BLaER1 (cell line): ENCODE measurements at regions not wholly inside any gene's neighbourhood (a gene's known extent, or its start where the extent isn't known, plus 50 kb on each side); places are given as distances from the start of the nearest gene placed in this dataset.
"Not testable (repeated sequence)": the region's sequence is repeated elsewhere in the genome, so short reads cannot be mapped to it uniquely, and the experiment has no call there.

Source experiments
- H3K27ac ChIP-seq: shearing (Covaris generic); formaldehyde crosslinking; 2 replicates; pipeline ENCODE4 v1.8.1; 2022
- H3K27me3 ChIP-seq: shearing (Covaris generic); formaldehyde crosslinking; 2 replicates; pipeline ENCODE4 v1.8.1; 2022
- H3K36me3 ChIP-seq: shearing (Covaris generic); formaldehyde crosslinking; 2 replicates; pipeline ENCODE4 v1.8.1; 2022
- H3K4me1 ChIP-seq: shearing (Covaris generic); formaldehyde crosslinking; 2 replicates; pipeline ENCODE4 v1.8.1; 2022
- H3K4me2 ChIP-seq: shearing (Covaris generic); formaldehyde crosslinking; 2 replicates; pipeline ENCODE4 v1.8.1; 2022
- H3K4me3 ChIP-seq: shearing (Covaris generic); formaldehyde crosslinking; 2 replicates; pipeline ENCODE4 v1.8.1; 2022
- H3K9ac ChIP-seq: shearing (Covaris generic); formaldehyde crosslinking; 2 replicates; pipeline ENCODE4 v1.8.1; 2022
- H3K9me3 ChIP-seq: shearing (Covaris generic); formaldehyde crosslinking; 2 replicates; pipeline ENCODE4 v1.8.1; 2022
- H4K20me1 ChIP-seq: shearing (Covaris generic); formaldehyde crosslinking; 2 replicates; pipeline ENCODE4 v1.8.1; 2022
- Cebpa-rat ChIP-seq: shearing (Covaris generic); IDR thresholded peaks from 2 replicates; pipeline ENCODE4 v1.8.1; 2022

DNA sequence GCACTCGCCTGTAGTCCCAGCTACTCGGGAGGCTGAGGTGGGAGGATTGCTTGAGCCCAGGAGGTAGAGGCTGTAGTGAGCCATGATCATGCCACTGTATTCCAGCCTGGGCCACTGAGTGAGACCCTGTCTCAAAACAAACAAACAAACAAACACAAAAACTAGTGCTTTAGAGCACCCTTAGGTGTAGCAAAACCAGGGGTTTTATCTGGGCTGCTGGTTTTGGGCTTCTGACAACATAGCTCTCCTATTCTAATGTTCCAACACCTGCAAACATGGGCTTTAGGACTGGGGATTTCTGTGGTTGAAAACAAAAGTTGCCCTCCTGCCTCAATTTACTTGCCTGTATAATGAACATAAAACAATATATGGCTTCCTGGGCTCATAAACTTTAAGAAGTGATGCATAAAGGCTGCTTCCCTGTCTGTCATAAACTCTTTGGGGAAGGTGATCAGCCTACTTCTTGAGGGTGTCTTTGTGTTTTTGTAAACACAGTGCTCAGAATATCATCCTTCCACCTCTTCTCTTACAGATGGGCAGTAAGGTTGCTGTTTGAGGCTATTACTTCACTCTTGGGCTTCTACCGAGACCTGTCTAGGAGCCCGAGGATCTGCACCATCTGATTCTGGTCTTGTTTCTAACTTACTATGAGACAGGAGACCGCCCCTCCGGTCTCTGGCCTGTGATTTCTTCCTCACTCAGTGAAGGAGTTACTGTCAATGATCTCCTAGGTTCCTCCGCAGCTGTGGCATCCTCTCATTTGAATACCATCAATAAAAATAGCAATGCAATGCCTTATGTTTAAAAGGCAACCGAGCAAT, 246.5 kb downstream of the MYCN start:
- TF ChIP-seq Cebpa-rat = no peak
- Histone ChIP-seq H3K36me3 (no peaks in the 10 kb centered on the region), H3K4me2 (peak overlapping the region; percentile 41)

DNA sequence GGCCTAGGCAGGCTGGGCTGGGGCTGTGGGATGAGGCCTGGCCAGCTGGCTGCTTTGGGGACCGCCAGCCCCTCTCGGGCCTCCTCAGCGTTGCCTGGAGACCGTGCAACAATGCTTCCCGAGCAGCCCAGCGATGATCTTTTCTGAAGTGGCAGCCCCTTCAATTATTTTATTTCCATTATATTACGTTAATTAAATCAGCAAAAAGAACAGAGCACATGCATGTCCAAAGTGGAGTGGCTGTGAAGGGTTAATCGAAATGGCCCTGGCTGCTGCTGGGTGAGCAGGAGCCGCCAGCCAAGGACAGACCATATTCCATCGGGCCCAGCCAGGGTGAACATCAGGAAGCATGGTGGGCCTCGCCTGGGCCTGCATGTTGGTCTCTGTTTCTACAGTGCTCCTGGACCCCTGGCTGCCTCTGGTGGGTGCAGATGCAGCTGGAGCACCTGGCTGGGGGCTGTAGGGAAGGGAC, 245.5 kb downstream of the MYCN start:
- Histone ChIP-seq H4K20me1 (no peaks in the 10 kb centered on the region), H3K4me2 (no peak overlapping the region), H3K27me3 (no peaks in the 10 kb centered on the region), H3K36me3 (no peaks in the 10 kb centered on the region), H3K4me3 (no peak overlapping the region), H3K27ac (no peak overlapping the region), H3K9me3 (no peaks in the 10 kb centered on the region), H3K9ac (no peak overlapping the region), H3K4me1 (peaks cover 22% of the 10 kb centered on the region)
- no peak for TF ChIP-seq Cebpa-rat

More for the DNA sequence above, 246.5 kb downstream of the MYCN start:
- no peak overlapping the region for H3K4me3 ChIP-seq
- no peaks in the 10 kb centered on the region for H3K27me3 ChIP-seq
- 0 out of 2 replicates have a peak overlapping the region, but pooled peaks have one; percentile 4 for H3K9ac ChIP-seq
- H3K27ac ChIP-seq = no peak overlapping the region
- no peaks in the 10 kb centered on the region for H3K9me3 ChIP-seq
- no peaks in the 10 kb centered on the region for H4K20me1 ChIP-seq
- H3K4me1 ChIP-seq = peaks cover 22% of the 10 kb centered on the region

DNA sequence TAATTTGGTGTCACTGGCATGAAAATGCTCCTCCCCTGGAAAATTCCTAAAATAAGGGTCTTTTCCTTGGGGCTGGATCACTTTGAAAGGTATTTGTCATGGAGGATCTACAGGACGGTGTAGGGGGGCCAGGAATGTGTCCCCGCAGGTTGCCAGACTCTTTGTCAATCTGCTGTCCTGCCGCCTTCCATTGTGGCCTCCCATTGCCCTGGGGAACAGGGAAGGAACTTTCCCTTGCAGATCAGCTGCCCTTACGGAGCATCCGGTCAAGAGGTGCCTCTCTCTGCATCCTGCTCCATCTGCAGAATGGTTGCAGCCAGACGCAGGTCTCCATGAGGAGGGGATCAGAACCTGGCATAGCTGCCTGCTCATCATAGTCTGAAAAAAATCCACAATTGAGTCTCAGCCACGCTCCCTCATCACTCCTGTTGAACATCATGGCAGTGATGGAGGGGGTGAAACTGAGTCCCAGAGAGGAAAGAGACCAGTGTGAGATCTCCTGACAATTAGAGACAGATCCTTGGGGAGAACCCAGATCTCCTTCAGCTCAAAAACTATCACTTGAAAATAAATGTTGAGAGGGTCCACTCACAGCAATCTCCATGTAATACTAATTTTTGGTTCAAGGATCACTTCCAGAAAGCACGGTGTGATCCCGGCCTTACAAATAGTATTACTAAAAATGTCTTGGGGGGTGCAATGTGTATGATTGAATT, 244.8 kb downstream of the MYCN start:
- Histone ChIP-seq H3K27me3 (no peaks in the 10 kb centered on the region), H3K4me1 (peaks cover 22% of the 10 kb centered on the region), H3K9me3 (no peaks in the 10 kb centered on the region), H4K20me1 (no peaks in the 10 kb centered on the region), H3K4me2 (no peak overlapping the region), H3K36me3 (no peaks in the 10 kb centered on the region), H3K9ac (no peak overlapping the region), H3K4me3 (no peak overlapping the region), H3K27ac (no peak overlapping the region)
- TF ChIP-seq Cebpa-rat = no peak

DNA sequence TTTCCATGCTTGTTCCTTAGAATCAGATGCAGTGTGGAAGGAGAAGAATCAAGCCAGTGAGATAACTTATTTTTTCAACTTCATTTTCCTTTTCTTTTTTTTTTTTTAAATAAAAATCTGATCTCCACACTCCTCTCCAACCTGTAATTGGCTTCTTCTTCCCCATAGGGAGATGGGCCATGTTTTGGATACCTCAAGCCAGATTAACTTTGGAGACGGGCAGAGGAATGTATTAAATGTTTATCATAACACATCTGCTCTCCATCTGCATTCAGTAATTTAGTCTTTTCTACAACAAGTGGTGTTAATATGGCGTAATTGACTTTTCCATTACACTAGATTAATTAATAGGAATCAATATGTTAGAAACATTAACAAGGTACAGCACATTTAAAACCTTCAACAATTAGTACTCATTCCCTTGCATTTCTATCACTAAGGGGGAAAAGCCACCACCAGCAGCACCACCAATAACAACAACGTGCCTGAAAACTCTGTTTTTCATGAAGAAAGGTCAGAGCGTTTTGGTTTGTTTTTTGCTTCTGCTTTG, 244.1 kb downstream of the MYCN start:
- no peak for TF ChIP-seq Cebpa-rat
- Histone ChIP-seq H4K20me1 (no peaks in the 10 kb centered on the region), H3K9me3 (no peaks in the 10 kb centered on the region), H3K4me2 (no peak overlapping the region), H3K4me3 (no peak overlapping the region), H3K9ac (no peak overlapping the region), H3K27me3 (no peaks in the 10 kb centered on the region), H3K4me1 (peaks cover 22% of the 10 kb centered on the region), H3K36me3 (no peaks in the 10 kb centered on the region), H3K27ac (no peak overlapping the region)

DNA sequence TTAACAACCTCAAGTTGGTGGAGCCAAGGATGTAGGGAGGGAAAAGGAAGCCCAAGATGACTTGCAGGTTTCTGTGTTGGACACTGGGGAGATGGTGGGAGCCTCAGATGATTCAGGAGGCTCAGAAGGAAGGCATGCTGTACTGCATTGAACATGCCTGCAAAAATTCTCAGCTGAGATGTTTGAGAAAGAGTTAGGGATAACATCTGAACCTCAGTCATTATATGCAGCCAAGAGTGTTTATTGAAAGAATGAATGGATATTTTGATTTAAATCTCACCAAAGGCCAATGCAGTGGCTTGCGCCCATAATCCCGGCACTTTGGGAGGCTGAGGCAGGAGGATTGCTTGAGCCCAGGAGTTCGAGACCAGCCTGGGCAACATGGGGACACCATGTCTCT, 243.0 kb downstream of the MYCN start:
- Histone ChIP-seq H3K27me3 (no peaks in the 10 kb centered on the region), H3K4me2 (no peak overlapping the region), H3K36me3 (no peaks in the 10 kb centered on the region), H3K9ac (no peak overlapping the region), H3K4me3 (no peak overlapping the region), H3K4me1 (peaks cover 21% of the 10 kb centered on the region), H3K9me3 (no peaks in the 10 kb centered on the region), H3K27ac (no peak overlapping the region), H4K20me1 (no peaks in the 10 kb centered on the region)
- TF ChIP-seq Cebpa-rat = no peak

DNA sequence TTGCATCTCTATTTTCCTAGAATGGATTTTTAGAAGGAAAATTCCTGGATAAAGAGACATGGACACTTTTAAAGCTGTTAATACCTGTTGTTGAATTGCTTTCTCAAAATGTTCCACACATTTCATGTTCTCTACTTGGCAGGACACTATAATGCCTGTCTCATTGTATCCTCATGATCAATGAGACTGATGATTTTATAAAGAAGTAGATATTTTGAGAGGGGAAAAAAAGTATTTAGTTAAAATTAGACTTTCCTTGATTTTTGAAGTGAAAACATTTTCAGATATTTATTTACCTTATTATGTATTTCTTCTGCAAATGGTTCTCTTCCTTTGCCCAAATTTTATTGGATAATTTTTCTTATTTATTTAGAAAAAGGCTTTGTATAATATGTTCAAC, 242.5 kb downstream of the MYCN start:
- H3K4me2 ChIP-seq = no peak overlapping the region
- no peaks in the 10 kb centered on the region for H3K9me3 ChIP-seq
- peaks cover 16% of the 10 kb centered on the region for H3K4me1 ChIP-seq
- H3K27ac ChIP-seq = no peak overlapping the region
- no peak for TF ChIP-seq Cebpa-rat
- no peaks in the 10 kb centered on the region for H3K36me3 ChIP-seq
- no peak overlapping the region for H3K4me3 ChIP-seq
- no peaks in the 10 kb centered on the region for H3K27me3 ChIP-seq
- no peaks in the 10 kb centered on the region for H4K20me1 ChIP-seq
- H3K9ac ChIP-seq = no peak overlapping the region

DNA sequence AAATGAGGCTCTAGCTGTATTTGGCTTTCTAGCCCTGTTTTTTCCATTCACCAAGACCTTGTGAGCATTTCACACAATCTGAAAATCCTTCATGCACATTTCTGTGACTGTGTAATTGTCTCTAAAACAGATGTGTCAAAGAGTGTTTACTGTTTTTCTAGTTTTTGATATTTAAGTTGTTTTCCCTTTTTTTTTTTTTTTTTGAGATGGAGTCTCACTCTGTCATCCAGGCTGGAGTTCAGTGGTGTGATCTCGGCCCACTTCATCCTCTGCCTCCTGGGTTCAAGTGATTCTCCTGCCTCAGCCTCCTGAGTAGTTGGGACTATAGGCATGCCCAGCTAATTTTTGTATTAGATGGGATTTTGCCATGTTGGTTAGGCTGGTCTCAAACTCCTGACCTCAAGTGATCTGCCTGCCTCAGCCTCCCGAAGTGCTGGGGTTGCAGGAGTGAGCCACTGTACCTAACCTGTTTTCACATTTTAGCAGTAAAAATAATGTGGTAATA, 242.0 kb downstream of the MYCN start:
- not testable (repeated sequence) for H3K36me3 ChIP-seq, H3K27ac ChIP-seq, H3K4me3 ChIP-seq, H3K27me3 ChIP-seq, H3K4me2 ChIP-seq, H3K9me3 ChIP-seq, H3K9ac ChIP-seq, H4K20me1 ChIP-seq
- peaks cover 11% of the 10 kb centered on the region for H3K4me1 ChIP-seq

DNA sequence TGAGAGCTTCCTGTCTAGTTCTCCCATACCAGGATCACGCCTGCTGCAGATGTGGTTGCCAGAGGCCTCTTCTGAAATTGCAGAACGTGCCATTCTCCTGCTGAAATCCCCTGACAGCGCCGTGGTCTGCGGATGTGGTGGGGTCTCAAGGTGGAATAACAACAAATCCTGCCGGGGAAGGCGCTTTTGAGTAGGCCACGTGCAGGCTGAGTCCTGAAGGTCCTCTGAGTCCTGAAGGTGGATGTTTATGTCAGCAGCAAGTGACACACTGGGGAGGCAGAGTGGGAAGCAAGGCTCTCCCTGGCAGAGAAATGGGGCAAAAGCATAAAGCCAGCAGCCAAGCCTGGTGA, 241.4 kb downstream of the MYCN start:
- Histone ChIP-seq H3K36me3 (no peaks in the 10 kb centered on the region), H3K4me3 (no peak overlapping the region), H4K20me1 (no peaks in the 10 kb centered on the region), H3K27ac (no peak overlapping the region), H3K4me2 (no peak overlapping the region), H3K9me3 (no peaks in the 10 kb centered on the region), H3K27me3 (no peaks in the 10 kb centered on the region), H3K4me1 (peaks cover 5% of the 10 kb centered on the region), H3K9ac (no peak overlapping the region)
- no peak for TF ChIP-seq Cebpa-rat

DNA sequence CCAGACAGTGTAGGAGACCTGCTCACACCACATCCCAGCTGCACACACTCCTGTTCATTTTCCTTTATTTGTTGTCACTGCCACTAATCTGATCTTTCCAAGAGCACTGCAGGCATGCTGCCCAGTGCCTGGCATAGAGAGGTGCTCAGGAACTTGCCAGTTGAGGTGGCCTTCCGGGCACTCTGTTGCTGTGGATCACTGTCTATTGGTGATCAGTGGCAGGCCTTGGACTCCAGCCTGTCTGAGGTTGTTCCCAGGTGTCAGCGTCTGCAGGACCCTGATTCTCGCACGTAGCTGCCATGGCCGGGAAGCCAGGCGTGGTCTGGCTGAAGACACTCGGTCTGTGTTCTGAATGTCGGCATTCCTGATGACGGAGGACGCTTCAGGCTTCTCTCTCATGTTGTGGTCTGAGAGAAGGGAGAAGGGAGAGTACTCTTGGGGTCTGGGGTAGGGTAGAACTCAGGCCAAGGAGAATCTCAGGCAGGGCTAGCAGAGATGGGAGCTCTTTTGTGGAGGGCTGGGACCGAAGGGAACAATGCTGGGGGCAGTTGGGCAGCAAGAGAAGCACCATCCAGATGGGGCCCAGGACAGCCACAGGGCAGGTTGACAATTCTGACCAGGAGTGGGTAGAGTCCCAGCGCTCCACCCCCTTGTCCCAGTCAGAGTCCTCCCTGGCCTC, 240.9 kb downstream of the MYCN start:
- Histone ChIP-seq H3K36me3 (no peaks in the 10 kb centered on the region), H3K4me3 (no peak overlapping the region), H3K4me1 (no peaks in the 10 kb centered on the region), H3K4me2 (no peak overlapping the region), H3K27ac (no peak overlapping the region), H3K9ac (no peak overlapping the region), H3K9me3 (no peaks in the 10 kb centered on the region), H3K27me3 (no peaks in the 10 kb centered on the region), H4K20me1 (no peaks in the 10 kb centered on the region)
- TF ChIP-seq Cebpa-rat = no peak
